Neural progenitor cell (in vitro differentiated cells): ENCODE measurements at regions not wholly inside any gene's neighbourhood (a gene's known extent, or its start where the extent isn't known, plus 50 kb on each side); places are given as distances from the start of the nearest gene placed in this dataset.

ENCODE experiments used
- DNase-seq: peaks from one replicate; pipeline ENCODE4 v3.0.0-alpha.2; 2016; ENCODE audit warnings: low spot score
- H2AFZ ChIP-seq: fragments of 200-600 bp; sonication (generic); replicated peaks from 2 replicates; pipeline ENCODE4 v1.6.1; 2016; ENCODE audit warnings: antibody characterized with exemption
- H3F3A ChIP-seq: fragments of 200-600 bp; sonication (generic); 2 replicates; pipeline ENCODE4 v1.6.1; 2016; ENCODE audit warnings: antibody characterized with exemption, low read depth
- H3K27ac ChIP-seq: fragments of 200-600 bp; sonication (generic); 2 replicates; pipeline ENCODE4 v1.5.1; 2016; ENCODE audit warnings: mild to moderate bottlenecking
- H3K27me3 ChIP-seq: fragments of 200-600 bp; sonication (generic); 2 replicates; pipeline ENCODE4 v1.6.1; 2016; ENCODE audit warnings: mild to moderate bottlenecking, moderate library complexity
- H3K36me3 ChIP-seq: fragments of 200-600 bp; sonication (generic); 2 replicates; pipeline ENCODE4 v1.5.1; 2016
- H3K4me1 ChIP-seq: fragments of 200-600 bp; sonication (generic); 2 replicates; pipeline ENCODE4 v1.6.1; 2016; ENCODE audit warnings: mixed run types
- H3K4me2 ChIP-seq: fragments of 200-600 bp; sonication (generic); 2 replicates; pipeline ENCODE4 v1.6.1; 2016
- H3K4me3 ChIP-seq: fragments of 200-600 bp; sonication (generic); 2 replicates; pipeline ENCODE4 v1.5.1; 2016
- H3K79me2 ChIP-seq: fragments of 200-600 bp; sonication (generic); 2 replicates; pipeline ENCODE4 v1.6.1; 2016; ENCODE audit warnings: low read depth
- H3K9ac ChIP-seq: fragments of 200-600 bp; sonication (generic); 2 replicates; pipeline ENCODE4 v1.6.1; 2016
- H3K9me3 ChIP-seq: fragments of 200-600 bp; sonication (generic); 2 replicates; pipeline ENCODE4 v1.5.1; 2016; ENCODE audit warnings: low read depth
- H4K20me1 ChIP-seq: fragments of 200-600 bp; sonication (generic); 2 replicates; pipeline ENCODE4 v1.6.1; 2016; ENCODE audit warnings: low read depth
- H3K27ac Mint-ChIP-seq: 3 replicates; pipeline ENCODE4 v1.8.0; 2021; ENCODE audit warnings: mixed read lengths
- H3K27me3 Mint-ChIP-seq: 2 replicates; pipeline ENCODE4 v1.8.0; 2022; ENCODE audit warnings: low read depth, mild to moderate bottlenecking, inconsistent platforms, moderate library complexity, mixed read lengths; ENCODE audit not compliant: insufficient read depth
- H3K36me3 Mint-ChIP-seq: 3 replicates; pipeline ENCODE4 v1.8.0; 2021; ENCODE audit warnings: mixed read lengths
- H3K4me1 Mint-ChIP-seq: 3 replicates; pipeline ENCODE4 v1.8.0; 2021; ENCODE audit warnings: mixed read lengths
- H3K4me3 Mint-ChIP-seq: 3 replicates; pipeline ENCODE4 v1.8.0; 2021; ENCODE audit warnings: mild to moderate bottlenecking, moderate library complexity, mixed read lengths
- H3K9me3 Mint-ChIP-seq: 3 replicates; pipeline ENCODE4 v1.8.0; 2020; ENCODE audit warnings: mixed read lengths
- EZH2 ChIP-seq: fragments of 200-600 bp; sonication (generic); IDR thresholded peaks from 2 replicates; pipeline ENCODE4 v1.6.1; 2017; ENCODE audit warnings: antibody characterized with exemption, mild to moderate bottlenecking, moderate library complexity
- EZH2phosphoT487 ChIP-seq: fragments of 200-600 bp; sonication (generic); IDR thresholded peaks from 2 replicates; pipeline ENCODE4 v1.6.1; 2017; ENCODE audit warnings: antibody characterized with exemption
- TF ChIP-seq, protein P1 (sequence below): fragments of 200-600 bp; sonication (generic); IDR thresholded peaks from 2 replicates; pipeline ENCODE4 v1.5.1; 2017; ENCODE audit warnings: antibody characterized with exemption, mild to moderate bottlenecking

DNA sequence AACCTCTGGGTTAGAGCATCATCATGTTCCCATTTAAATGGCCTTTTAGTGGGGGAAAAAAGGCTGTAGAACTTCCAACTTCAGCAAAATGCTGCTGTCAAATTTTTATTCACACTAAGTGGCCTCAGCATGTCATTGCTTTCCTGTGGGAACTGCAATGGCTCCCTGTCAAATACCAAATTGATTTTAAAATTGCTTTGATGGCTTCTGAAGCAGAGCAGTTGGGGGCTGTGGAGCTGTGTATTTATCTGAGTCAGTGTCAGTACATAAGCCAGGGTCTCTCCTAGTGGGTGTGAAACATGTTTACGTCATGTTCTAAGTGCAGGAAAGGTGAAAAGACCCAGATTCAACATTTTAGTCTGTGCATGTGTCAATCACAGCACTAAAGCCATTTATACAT is 171.3 kb downstream of the CDH19 start:
- H3K27me3 Mint-ChIP-seq: no peaks in the 10 kb centered on the region
- no peak overlapping the region for H3K27ac Mint-ChIP-seq
- DNase-seq: no peak
- peaks cover 4% of the 10 kb centered on the region for H3K4me1 Mint-ChIP-seq
- no peaks in the 10 kb centered on the region for H3K4me1 ChIP-seq
- H3K27me3 ChIP-seq: no peaks in the 10 kb centered on the region
- H4K20me1 ChIP-seq: no peaks in the 10 kb centered on the region
- no peaks in the 10 kb centered on the region for H3K36me3 Mint-ChIP-seq
- H3K4me2 ChIP-seq: no peak overlapping the region
- H3K9me3 ChIP-seq: no peaks in the 10 kb centered on the region
- no peak overlapping the region for H3K27ac ChIP-seq
- H3K79me2 ChIP-seq: no peaks in the 10 kb centered on the region
- no peaks in the 10 kb centered on the region for H3K36me3 ChIP-seq
- H3K9me3 Mint-ChIP-seq: no peaks in the 10 kb centered on the region
- no peak overlapping the region for H2AFZ ChIP-seq
- no peak overlapping the region for H3K9ac ChIP-seq
- TF ChIP-seq EZH2phosphoT487 (no peak), EZH2 (no peak)
- TF ChIP-seq, protein P1, sequence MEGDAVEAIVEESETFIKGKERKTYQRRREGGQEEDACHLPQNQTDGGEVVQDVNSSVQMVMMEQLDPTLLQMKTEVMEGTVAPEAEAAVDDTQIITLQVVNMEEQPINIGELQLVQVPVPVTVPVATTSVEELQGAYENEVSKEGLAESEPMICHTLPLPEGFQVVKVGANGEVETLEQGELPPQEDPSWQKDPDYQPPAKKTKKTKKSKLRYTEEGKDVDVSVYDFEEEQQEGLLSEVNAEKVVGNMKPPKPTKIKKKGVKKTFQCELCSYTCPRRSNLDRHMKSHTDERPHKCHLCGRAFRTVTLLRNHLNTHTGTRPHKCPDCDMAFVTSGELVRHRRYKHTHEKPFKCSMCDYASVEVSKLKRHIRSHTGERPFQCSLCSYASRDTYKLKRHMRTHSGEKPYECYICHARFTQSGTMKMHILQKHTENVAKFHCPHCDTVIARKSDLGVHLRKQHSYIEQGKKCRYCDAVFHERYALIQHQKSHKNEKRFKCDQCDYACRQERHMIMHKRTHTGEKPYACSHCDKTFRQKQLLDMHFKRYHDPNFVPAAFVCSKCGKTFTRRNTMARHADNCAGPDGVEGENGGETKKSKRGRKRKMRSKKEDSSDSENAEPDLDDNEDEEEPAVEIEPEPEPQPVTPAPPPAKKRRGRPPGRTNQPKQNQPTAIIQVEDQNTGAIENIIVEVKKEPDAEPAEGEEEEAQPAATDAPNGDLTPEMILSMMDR: no peak
- no peaks in the 10 kb centered on the region for H3F3A ChIP-seq
- no peak overlapping the region for H3K4me3 ChIP-seq
- H3K4me3 Mint-ChIP-seq: no peak overlapping the region

DNA sequence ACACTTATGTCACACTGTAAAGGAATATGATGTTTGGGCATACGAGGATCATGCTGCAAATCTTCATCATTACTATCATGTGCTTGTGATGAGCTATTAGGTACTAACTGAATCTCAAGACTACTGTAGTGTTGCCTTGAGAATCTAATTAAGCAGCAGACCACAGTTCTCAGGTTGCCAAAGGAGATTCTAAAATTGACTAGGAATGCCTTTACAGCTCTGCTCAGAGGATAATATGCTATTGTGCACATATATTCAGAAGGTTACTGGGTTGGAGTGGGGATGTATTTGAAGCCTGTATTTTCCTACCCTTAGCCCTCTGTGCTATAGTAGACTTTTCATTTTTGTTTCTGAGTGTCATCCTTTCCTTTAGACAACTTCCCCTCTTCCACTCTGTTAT is 175.1 kb downstream of the CDH19 start:
- no peaks in the 10 kb centered on the region for H3K36me3 Mint-ChIP-seq
- TF ChIP-seq EZH2phosphoT487 (no peak), EZH2 (no peak)
- TF ChIP-seq, protein P1: no peak

DNA sequence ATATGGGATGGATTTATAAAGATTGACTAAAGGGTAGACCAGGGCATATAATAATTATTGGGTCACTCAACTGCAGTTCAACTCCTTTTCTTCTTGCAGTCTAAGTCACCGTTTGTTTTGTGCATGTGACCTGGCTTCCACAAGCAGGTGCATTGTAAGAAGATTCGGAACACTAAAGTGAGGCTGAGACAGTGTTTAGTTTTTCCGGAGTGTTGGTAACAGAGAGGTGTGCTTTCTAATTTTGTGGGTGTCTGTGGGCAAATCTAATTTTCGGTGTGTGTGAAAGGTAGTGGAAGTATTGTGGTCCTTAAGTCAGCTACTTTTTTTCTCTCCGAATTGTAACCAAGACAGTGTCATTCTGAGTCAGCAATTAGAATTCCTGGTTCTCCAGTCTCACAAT is 184.5 kb downstream of the CDH19 start:
- DNase-seq: no peak
- Histone ChIP-seq H3F3A (no peaks in the 10 kb centered on the region), H3K9ac (no peak overlapping the region), H3K27ac (no peak overlapping the region), H2AFZ (peak overlapping the region; percentile 12), H3K4me2 (no peak overlapping the region), H3K79me2 (no peaks in the 10 kb centered on the region), H3K27me3 (no peaks in the 10 kb centered on the region), H3K9me3 (no peaks in the 10 kb centered on the region), H3K4me1 (no peaks in the 10 kb centered on the region), H3K36me3 (no peaks in the 10 kb centered on the region), H3K4me3 (no peak overlapping the region), H4K20me1 (no peaks in the 10 kb centered on the region)
- Mint-ChIP-seq H3K36me3 (no peaks in the 10 kb centered on the region), H3K9me3 (no peaks in the 10 kb centered on the region), H3K4me3 (no peak overlapping the region), H3K4me1 (no peaks in the 10 kb centered on the region), H3K27me3 (no peaks in the 10 kb centered on the region), H3K27ac (no peak overlapping the region)
- TF ChIP-seq EZH2phosphoT487: no peak

More for the DNA sequence above, 175.1 kb downstream of the CDH19 start:
- no peak overlapping the region for H3K4me2 ChIP-seq
- H3F3A ChIP-seq: no peaks in the 10 kb centered on the region
- no peaks in the 10 kb centered on the region for H3K4me1 ChIP-seq
- H3K27ac ChIP-seq: no peak overlapping the region
- H3K9me3 ChIP-seq: no peaks in the 10 kb centered on the region
- DNase-seq: no peak
- Mint-ChIP-seq H3K9me3 (no peaks in the 10 kb centered on the region), H3K27ac (no peak overlapping the region), H3K27me3 (no peaks in the 10 kb centered on the region), H3K4me3 (no peak overlapping the region), H3K4me1 (peaks cover 4% of the 10 kb centered on the region)
- no peaks in the 10 kb centered on the region for H3K79me2 ChIP-seq
- H2AFZ ChIP-seq: no peak overlapping the region
- H3K4me3 ChIP-seq: no peak overlapping the region
- no peaks in the 10 kb centered on the region for H3K27me3 ChIP-seq
- no peak overlapping the region for H3K9ac ChIP-seq
- no peaks in the 10 kb centered on the region for H3K36me3 ChIP-seq
- no peaks in the 10 kb centered on the region for H4K20me1 ChIP-seq

DNA sequence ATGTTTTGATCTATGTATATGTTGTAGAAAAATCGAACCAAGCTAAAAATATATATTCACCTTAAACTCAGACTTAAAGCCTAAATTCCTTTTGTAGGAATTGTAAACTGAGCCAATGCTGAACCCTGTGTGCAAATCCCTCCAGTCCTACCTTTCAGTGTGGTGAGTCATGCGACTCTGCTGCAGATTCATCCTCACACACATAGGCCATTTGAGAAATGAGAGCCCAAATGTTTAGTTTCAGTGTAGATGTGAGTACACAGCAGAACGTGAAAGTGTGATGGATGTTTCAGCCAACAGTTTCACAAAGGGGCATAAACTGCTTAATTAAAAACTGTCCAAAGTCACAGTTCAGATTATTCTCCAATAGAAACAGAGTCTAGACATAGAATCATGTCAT is 193.2 kb downstream of the CDH19 start:
- Histone ChIP-seq H3K9me3 (no peaks in the 10 kb centered on the region), H3K79me2 (no peaks in the 10 kb centered on the region), H3K27ac (no peak overlapping the region), H4K20me1 (no peaks in the 10 kb centered on the region), H3F3A (no peaks in the 10 kb centered on the region), H2AFZ (peak overlapping the region; percentile 69), H3K4me1 (no peaks in the 10 kb centered on the region), H3K4me2 (no peak overlapping the region), H3K27me3 (no peaks in the 10 kb centered on the region), H3K4me3 (no peak overlapping the region), H3K9ac (no peak overlapping the region), H3K36me3 (no peaks in the 10 kb centered on the region)
- no peaks in the 10 kb centered on the region for H3K27me3 Mint-ChIP-seq
- H3K4me1 Mint-ChIP-seq: peaks cover 4% of the 10 kb centered on the region
- H3K9me3 Mint-ChIP-seq: no peaks in the 10 kb centered on the region
- H3K4me3 Mint-ChIP-seq: no peak overlapping the region
- no peak for DNase-seq
- no peak overlapping the region for H3K27ac Mint-ChIP-seq
- TF ChIP-seq EZH2phosphoT487 (no peak), EZH2 (no peak)
- TF ChIP-seq, protein P1: no peak
- no peaks in the 10 kb centered on the region for H3K36me3 Mint-ChIP-seq
